IPS DF 6.9 (cell line): ENCODE measurements at regions not wholly inside any gene's neighbourhood (a gene's known extent, or its start where the extent isn't known, plus 50 kb on each side); places are given as distances from the start of the nearest gene placed in this dataset.

Source experiments
- DNase-seq: peaks from one replicate; pipeline ENCODE4 v3.0.0-alpha.2; 2013; ENCODE audit warnings: low read depth, low spot score
- H3K27ac ChIP-seq: one replicate; pipeline ENCODE4 v1.5.1; 2013; ENCODE audit warnings: low read length, control low read depth
- H3K27me3 ChIP-seq: 2 replicates; pipeline ENCODE4 v1.6.1; 2013; ENCODE audit warnings: mild to moderate bottlenecking, low read length; ENCODE audit not compliant: control insufficient read depth, insufficient read depth
- H3K36me3 ChIP-seq: 2 replicates; pipeline ENCODE4 v1.6.1; 2013; ENCODE audit warnings: low read length; ENCODE audit not compliant: control insufficient read depth, insufficient read depth
- H3K4me1 ChIP-seq: 2 replicates; pipeline ENCODE4 v1.6.1; 2013; ENCODE audit warnings: low read length; ENCODE audit not compliant: control insufficient read depth, insufficient read depth
- H3K4me3 ChIP-seq: 2 replicates; pipeline ENCODE4 v1.5.1; 2013; ENCODE audit warnings: mild to moderate bottlenecking, low read length
- H3K9me3 ChIP-seq: 2 replicates; pipeline ENCODE4 v1.6.1; 2013; ENCODE audit warnings: low read length, inconsistent platforms; ENCODE audit not compliant: control insufficient read depth, insufficient read depth
- WGBS: extraction: QIAGEN DNeasy Blood & Tissue Kit; methylation state at CpG from one replicate; pipeline ENCODE4 v1.1.7; 2013; ENCODE audit warnings: mixed read lengths, missing lambda C conversion rate; ENCODE audit not compliant: insufficient read length, insufficient coverage; 5-methylcytosine and 5-hydroxymethylcytosine counted together

GRCh38 chr16:73771196-73772064 lies 525.2 kb upstream of the PSMD7 start:
- no CpG with 5 or more reads among the region's 4 CpGs for WGBS
- DNase-seq: no peak
- H3K27ac ChIP-seq: no peak overlapping the region

GRCh38 chr16:73768786-73769203 lies 527.8 kb upstream of the PSMD7 start:
- no peaks in the 10 kb centered on the region for H3K27me3 ChIP-seq
- H3K9me3 ChIP-seq: no peaks in the 10 kb centered on the region
- H3K4me3 ChIP-seq: no peak overlapping the region
- H3K36me3 ChIP-seq: no peaks in the 10 kb centered on the region
- no peak for DNase-seq
- H3K27ac ChIP-seq: no peak overlapping the region
- no peaks in the 10 kb centered on the region for H3K4me1 ChIP-seq
- no CpG with 5 or more reads among the region's 3 CpGs for WGBS

More at GRCh38 chr16:73771196-73772064, 525.2 kb upstream of the PSMD7 start:
- H3K27me3 ChIP-seq: no peaks in the 10 kb centered on the region
- no peak overlapping the region for H3K4me3 ChIP-seq
- no peaks in the 10 kb centered on the region for H3K9me3 ChIP-seq
- H3K36me3 ChIP-seq: no peaks in the 10 kb centered on the region
- no peaks in the 10 kb centered on the region for H3K4me1 ChIP-seq

- WGBS: no CpG with 5 or more reads among the region's 4 CpGs
- Histone ChIP-seq H3K27me3 (no peaks in the 10 kb centered on the region), H3K4me1 (no peaks in the 10 kb centered on the region), H3K4me3 (no peak overlapping the region), H3K36me3 (no peaks in the 10 kb centered on the region), H3K9me3 (no peaks in the 10 kb centered on the region), H3K27ac (no peak overlapping the region)
- no peak for DNase-seq
Observed at GRCh38 chr16:73764321-73764720, 532.3 kb upstream of the PSMD7 start.

- Histone ChIP-seq H3K9me3 (no peaks in the 10 kb centered on the region), H3K27me3 (no peaks in the 10 kb centered on the region; the same call in 1 of the 2 replicates), H3K4me3 (no peak overlapping the region), H3K4me1 (no peaks in the 10 kb centered on the region), H3K36me3 (no peaks in the 10 kb centered on the region), H3K27ac (no peak overlapping the region)
- DNase-seq: no peak
- no CpG with 5 or more reads among the region's 16 CpGs for WGBS
Observed at GRCh38 chr16:73756289-73757178, 540.1 kb upstream of the PSMD7 start.

GRCh38 chr16:73753931-73754330 lies 542.7 kb upstream of the PSMD7 start:
- Histone ChIP-seq H3K27ac (no peak overlapping the region), H3K27me3 (no peaks in the 10 kb centered on the region; the same call in 1 of the 2 replicates), H3K4me1 (no peaks in the 10 kb centered on the region), H3K36me3 (no peaks in the 10 kb centered on the region), H3K4me3 (no peak overlapping the region), H3K9me3 (no peaks in the 10 kb centered on the region)
- no peak for DNase-seq
- WGBS: no CpG with 5 or more reads among the region's 3 CpGs

- Histone ChIP-seq H3K27ac (no peak overlapping the region), H3K4me1 (no peaks in the 10 kb centered on the region), H3K4me3 (no peak overlapping the region), H3K9me3 (no peaks in the 10 kb centered on the region), H3K36me3 (no peaks in the 10 kb centered on the region), H3K27me3 (no peaks in the 10 kb centered on the region; the same call in 1 of the 2 replicates)
- DNase-seq: no peak
- no CpG with 5 or more reads among the region's 3 CpGs for WGBS
Observed at GRCh38 chr16:73750639-73751038, 546.0 kb upstream of the PSMD7 start.

- Histone ChIP-seq H3K27ac (no peak overlapping the region), H3K4me1 (no peaks in the 10 kb centered on the region), H3K4me3 (no peak overlapping the region), H3K36me3 (no peaks in the 10 kb centered on the region), H3K27me3 (no peaks in the 10 kb centered on the region), H3K9me3 (no peaks in the 10 kb centered on the region)
- no peak for DNase-seq
Observed at GRCh38 chr16:73747328-73747727, 549.3 kb upstream of the PSMD7 start.

- H3K4me1 ChIP-seq: no peaks in the 10 kb centered on the region
- no peaks in the 10 kb centered on the region for H3K36me3 ChIP-seq
- no peaks in the 10 kb centered on the region for H3K27me3 ChIP-seq
- no peaks in the 10 kb centered on the region for H3K9me3 ChIP-seq
- WGBS: no CpG with 5 or more reads among the region's 2 CpGs
- no peak overlapping the region for H3K27ac ChIP-seq
- no peak for DNase-seq
- H3K4me3 ChIP-seq: no peak overlapping the region
Observed at GRCh38 chr16:73746554-73746953, 550.1 kb upstream of the PSMD7 start.

- H3K4me1 ChIP-seq: no peaks in the 10 kb centered on the region
- no peak overlapping the region for H3K27ac ChIP-seq
- no peaks in the 10 kb centered on the region for H3K9me3 ChIP-seq
- no CpG with 5 or more reads among the region's 11 CpGs for WGBS
- peak; percentile 22 for DNase-seq
- 0 out of 2 replicates have a peak, but pooled peaks cover 2% of the 10 kb centered on the region for H3K36me3 ChIP-seq
- no peak overlapping the region for H3K4me3 ChIP-seq
- H3K27me3 ChIP-seq: no peaks in the 10 kb centered on the region
Observed at GRCh38 chr16:73743665-73744496, 552.7 kb upstream of the PSMD7 start.
